ENCODE measurements at regions not wholly inside any gene's neighbourhood (a gene's known extent, or its start where the extent isn't known, plus 50 kb on each side); places are given as distances from the start of the nearest gene placed in this dataset.

DNA sequence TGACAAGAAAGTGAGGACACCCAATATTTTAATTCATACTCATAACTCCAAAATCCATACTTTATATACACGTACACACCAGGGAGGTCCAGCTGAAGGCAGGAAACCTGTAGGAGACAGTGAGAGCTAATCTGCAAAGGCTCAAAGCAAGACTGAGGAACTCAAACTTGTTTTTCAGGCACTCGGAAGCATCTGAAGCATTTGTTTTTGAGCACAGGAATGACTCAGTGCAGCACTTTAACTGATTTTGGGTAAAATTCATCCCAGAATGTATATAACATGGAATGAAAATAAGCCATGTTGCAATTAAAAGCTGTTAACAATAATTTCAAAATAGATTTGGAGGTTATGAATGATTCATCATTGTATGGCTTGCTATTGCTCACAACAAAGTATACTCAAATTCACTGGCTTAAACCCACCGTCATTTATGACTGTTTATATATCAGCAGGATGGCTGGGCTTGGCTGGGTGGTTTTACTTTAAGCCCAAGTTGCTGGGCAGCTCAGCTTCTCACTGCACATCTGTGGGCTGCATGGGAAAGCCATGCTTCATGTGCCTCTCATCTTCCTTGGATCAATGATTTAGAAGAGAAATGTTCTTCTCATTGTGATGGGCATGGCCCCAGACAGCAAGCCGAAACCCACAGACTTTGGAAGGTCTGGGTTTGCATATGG lies 177.0 kb downstream of the RFC3 start:
- in situ Hi-C loops (cut with HindIII; ENCODE audit: low pct_ligation_motif_present, low pct_unique_long_range_greater_than_20kb, low sequenced_read_pairs): no loop called here
- DNase-seq: no peak

DNA sequence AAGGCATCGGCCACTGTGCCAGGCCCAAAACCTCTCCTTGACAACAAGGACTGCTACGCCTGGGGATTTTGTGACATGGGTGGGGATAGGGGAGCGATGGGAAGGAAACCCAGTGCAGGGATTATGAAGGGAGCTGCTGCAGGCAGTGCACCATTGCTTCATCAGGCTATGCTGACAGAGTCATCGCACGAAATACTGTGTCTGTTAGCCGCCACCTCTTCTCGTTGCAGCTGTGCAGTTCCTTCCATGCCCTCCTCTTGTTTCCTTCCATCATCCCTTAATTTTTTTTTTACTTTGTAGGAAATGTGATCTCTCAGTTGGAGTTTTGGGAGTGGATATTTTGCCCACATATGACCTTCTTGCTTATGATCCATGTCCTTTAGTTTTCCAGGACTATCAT lies 178.7 kb downstream of the RFC3 start:
- in situ Hi-C loops (cut with HindIII; ENCODE audit: low pct_ligation_motif_present, low pct_unique_long_range_greater_than_20kb, low sequenced_read_pairs): no loop called here
- no peak for DNase-seq

DNA sequence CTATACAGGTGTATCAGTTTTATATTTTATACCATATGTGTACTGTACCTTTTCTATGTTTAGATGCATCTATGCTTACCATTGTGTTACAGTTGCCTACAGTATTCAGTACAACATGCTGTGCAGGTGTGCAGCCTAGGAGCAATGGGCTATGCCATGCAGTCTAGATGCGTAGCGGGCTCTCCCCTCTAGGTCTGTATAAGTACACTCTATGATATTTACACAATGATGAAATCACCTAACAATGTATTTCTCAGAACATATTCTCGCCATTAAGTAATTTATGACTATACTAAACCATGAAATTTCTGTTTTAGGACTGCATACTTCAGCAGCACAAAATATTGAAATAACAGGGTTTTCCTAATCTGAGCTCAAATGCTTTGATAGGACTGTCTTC lies 179.6 kb downstream of the RFC3 start:
- in situ Hi-C loops (cut with HindIII; ENCODE audit: low pct_ligation_motif_present, low pct_unique_long_range_greater_than_20kb, low sequenced_read_pairs): no loop called here
- no peak for DNase-seq

DNA sequence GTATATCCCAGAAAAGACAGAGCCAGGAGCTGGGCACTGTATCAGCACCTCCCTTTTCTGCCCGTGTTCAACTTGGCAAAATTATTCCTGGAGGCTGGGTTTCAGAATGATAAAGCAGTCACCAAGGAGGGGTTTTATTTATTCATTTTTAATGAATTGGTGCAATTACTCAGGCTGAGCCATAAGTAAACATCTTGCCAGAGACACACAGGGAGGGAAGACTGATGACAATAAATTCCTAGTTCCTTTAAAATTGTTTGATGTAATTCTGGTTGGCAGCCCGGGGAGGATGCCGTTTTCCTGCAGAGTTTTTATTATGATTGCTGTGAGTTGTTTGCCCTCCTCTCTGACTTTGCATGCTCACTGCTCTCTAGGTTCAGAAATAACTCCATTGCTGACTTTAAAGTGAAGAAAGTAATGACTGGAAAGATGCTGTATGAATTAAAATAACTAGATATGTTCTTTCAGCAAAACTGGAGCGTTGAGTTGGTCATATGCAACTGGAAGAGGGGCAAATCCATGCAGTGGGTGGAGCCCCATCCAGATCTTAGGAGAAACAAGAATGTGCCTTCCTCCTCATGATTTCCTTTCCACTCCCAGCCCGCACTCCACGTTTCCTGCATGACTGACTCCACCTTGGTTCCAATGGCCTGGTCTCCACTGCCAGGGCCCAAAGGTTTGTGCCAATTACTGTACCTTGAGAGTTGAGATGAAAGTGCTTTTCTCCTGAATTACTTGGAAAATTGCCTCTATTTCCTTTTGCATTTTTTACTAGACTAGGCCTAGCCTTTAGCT lies 182.1 kb downstream of the RFC3 start:
- DNase-seq: no peak
- in situ Hi-C loops (cut with HindIII; ENCODE audit: low pct_ligation_motif_present, low pct_unique_long_range_greater_than_20kb, low sequenced_read_pairs): no loop called here

DNA sequence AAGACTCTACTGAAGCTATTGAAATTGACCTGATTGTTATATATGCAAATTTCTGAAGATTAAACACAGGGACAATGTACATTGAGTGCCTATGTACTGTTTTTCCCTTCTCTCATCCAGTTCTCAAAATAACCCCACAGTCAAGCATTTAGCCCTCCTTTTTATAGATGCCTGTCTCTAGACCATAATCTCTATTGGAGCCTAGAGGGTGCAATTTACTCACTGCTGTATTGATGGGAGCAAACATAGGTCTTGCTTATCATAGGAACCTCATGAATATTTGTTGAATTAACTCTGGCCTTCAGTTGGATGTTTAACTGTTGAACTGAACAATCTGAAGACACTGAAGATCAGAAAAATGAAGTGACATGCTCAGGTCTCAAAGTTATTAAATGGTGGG lies 183.0 kb downstream of the RFC3 start:
- no peak for DNase-seq
- in situ Hi-C loops (cut with HindIII; ENCODE audit: low pct_ligation_motif_present, low pct_unique_long_range_greater_than_20kb, low sequenced_read_pairs): no loop called here

DNA sequence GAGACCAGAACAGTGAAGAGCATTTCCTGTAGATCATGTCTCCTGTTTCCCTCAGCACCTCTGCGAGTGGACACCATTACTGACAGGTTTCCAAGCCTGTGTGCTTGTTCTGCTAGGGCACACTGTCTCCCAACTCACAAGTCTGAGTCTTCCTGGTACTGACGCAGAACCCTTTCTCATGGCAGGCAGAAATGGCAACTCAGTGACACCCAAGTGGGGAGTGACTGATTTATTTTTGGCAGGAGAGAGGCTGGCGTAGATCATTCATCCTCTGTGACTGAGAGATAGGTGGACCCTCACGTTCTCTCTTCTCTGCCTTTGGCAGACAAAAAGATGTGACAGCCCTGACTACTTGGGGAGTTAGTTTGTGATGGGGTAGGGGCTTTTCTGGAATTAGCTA lies 183.4 kb downstream of the RFC3 start:
- no peak for DNase-seq
- in situ Hi-C loops (cut with HindIII; ENCODE audit: low pct_ligation_motif_present, low pct_unique_long_range_greater_than_20kb, low sequenced_read_pairs): no loop called here

DNA sequence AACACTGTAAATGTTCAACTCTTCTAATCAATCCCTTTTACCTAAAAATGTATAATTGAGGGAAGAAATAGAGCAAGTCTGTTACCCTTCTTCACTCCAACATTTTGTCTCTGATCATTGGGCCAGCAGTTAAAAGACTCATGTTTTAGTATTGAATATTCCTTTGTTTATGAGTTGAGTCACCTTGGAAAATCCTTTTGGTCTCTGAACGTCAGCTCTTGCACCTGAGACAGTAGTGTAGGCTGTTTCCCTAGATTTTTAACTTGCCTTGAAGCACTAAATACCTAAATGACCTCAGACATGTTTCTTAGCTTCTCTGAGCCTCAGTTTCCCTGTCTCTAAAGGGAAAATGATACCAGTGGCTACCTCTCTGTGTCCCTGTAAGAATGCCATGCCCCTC lies 184.2 kb downstream of the RFC3 start:
- no peak for DNase-seq
- in situ Hi-C loops (cut with HindIII; ENCODE audit: low pct_ligation_motif_present, low pct_unique_long_range_greater_than_20kb, low sequenced_read_pairs): no loop called here

DNA sequence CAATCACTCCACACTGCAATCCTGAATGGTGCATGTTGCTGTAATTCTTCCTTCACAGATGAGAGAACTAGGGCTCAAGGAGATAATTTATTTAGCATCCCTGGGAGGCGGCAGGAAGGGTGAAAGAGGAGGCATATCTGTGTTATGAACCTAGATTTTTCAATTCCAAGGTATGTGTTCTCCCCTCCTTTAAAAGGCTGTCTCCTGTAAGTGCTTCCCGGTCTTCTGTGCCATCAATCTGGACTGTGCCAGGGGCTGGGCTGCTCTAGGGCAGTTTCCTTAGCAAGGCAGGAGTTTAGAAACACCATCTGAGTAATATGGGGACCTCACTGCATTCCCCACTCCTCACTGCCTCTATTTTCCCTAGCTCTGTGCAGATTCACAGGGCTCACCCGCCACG lies 185.0 kb downstream of the RFC3 start:
- in situ Hi-C loops (cut with HindIII; ENCODE audit: low pct_ligation_motif_present, low pct_unique_long_range_greater_than_20kb, low sequenced_read_pairs): no loop called here

DNA sequence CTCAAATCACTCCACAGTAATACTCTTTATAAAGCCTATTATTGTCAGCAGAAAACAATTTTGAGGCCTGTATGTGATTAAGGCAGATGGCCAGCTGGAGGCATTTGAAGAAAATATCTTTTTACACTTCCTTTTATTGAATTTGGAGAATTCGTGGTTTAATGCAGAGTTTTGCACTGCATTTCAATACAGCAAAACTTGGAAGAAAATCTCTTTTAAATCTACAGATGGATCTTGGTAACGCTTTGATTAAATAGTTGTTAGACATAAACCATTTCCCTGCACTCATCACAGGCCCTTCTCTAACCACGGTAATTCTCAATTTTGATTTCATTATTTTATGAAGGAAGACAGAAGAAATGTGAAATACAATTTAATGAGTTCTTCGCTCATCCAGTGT lies 185.7 kb downstream of the RFC3 start:
- no peak for DNase-seq
- in situ Hi-C loops (cut with HindIII; ENCODE audit: low pct_ligation_motif_present, low pct_unique_long_range_greater_than_20kb, low sequenced_read_pairs): no loop called here

More for the DNA sequence above, 185.0 kb downstream of the RFC3 start:
- no peak for DNase-seq

DNA sequence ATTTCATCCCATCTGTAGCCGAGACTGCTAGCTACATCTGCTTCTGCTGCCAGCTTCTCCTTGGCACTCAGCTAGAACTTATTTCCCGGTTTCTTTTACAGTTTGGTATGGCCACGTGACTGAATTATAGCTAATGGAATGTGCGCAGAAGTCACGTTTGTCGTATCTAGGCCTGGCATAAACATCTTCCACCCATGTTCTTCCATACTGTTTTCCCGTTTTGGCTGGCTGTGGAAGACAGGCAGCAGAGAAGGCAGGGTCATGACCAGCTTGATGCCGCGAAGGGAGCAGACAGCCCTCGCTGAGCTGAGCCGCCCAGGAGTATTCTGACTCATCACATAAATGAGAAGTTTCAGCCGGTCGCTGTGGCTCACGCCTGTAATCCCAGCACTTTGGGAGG lies 186.7 kb downstream of the RFC3 start:
- in situ Hi-C loops (cut with HindIII; ENCODE audit: low pct_ligation_motif_present, low pct_unique_long_range_greater_than_20kb, low sequenced_read_pairs): no loop called here
- DNase-seq: no peak

DNA sequence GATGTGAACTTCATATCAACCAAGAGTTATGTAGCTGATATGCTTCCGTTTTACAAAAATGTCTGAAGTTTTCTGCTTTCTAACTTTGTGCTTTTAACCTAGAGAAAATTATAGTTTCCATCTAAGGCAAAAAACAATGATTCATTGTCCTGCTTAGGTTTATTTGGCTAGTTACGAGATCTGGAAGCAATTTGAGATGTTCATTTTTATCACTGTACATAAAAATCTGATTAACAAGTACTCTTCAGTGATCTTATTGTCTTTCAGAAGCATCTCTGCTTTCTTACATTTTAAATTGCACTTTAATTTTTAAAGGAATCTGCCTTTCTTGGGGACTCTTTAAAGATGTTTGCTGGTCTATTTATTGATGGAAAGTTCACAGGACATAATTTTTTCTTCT lies 188.1 kb downstream of the RFC3 start:
- in situ Hi-C loops (cut with HindIII; ENCODE audit: low pct_ligation_motif_present, low pct_unique_long_range_greater_than_20kb, low sequenced_read_pairs): no loop called here
- no peak for DNase-seq

DNA sequence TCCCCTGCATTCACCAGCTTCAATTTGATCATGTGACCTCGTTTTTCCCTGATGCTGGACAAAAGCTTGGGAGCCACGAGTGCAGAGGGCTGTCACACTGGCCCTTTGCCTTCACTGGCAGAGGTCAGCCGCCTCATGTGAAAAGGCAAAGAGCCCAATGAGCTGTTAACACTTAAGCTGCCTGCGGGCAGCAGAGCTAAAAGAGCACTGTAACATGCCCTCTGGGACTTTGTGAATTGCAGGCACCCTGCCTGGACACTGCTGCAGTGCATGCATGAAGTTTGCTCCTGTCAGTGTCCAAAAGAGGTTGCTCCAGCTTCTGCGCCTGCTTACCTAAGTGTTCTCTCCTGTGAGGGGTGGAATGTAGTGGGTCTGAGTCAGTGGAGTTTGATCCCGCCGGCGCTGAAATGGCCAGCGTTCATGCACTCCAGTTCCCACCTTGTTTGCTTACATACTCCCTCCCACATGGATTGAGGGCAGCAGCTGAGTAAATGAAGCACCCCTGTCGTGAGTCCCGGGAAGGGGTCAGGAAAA lies 193.7 kb downstream of the RFC3 start:
- DNase-seq: no peak
- in situ Hi-C loops (cut with HindIII; ENCODE audit: low pct_ligation_motif_present, low pct_unique_long_range_greater_than_20kb, low sequenced_read_pairs): no loop called here

DNA sequence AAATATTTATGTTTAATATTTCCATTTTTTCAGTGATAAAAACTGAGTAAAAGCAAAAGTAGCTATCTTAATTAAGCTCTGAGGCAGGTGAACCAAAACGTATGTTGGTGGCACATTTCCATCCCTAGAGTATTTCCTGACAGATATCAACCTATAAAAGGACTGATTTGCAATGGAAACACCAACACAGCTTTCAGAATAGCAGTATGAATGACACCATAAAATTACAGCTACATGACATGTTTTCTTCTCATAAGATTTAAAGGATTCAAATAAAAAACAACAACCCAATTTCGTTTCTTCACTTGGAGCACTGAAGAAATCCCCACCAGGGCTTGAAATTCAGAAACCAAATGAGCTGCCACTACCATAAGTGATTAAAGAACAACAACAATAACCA lies 194.4 kb downstream of the RFC3 start:
- no peak for DNase-seq
- in situ Hi-C loops (cut with HindIII; ENCODE audit: low pct_ligation_motif_present, low pct_unique_long_range_greater_than_20kb, low sequenced_read_pairs): no loop called here

DNA sequence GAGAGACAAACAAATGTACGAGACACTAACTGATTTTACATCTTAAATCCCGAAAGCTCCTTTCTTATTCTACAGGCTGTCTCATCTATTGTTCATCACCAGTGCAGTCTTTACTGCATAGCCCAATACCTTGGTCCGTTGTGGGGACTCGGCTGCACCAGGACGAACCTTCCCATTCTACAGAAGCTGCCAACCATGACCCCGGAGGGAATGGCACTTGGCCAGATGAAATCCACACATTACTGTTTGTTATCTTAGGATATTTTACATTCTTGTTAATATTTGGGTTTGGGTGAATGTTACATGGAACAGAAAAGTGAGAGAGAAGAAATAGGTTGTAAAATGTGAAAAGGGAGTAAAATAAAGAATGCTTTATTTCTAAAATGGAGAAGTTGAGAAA lies 195.1 kb downstream of the RFC3 start:
- no peak for DNase-seq
- in situ Hi-C loops (cut with HindIII; ENCODE audit: low pct_ligation_motif_present, low pct_unique_long_range_greater_than_20kb, low sequenced_read_pairs): no loop called here

DNA sequence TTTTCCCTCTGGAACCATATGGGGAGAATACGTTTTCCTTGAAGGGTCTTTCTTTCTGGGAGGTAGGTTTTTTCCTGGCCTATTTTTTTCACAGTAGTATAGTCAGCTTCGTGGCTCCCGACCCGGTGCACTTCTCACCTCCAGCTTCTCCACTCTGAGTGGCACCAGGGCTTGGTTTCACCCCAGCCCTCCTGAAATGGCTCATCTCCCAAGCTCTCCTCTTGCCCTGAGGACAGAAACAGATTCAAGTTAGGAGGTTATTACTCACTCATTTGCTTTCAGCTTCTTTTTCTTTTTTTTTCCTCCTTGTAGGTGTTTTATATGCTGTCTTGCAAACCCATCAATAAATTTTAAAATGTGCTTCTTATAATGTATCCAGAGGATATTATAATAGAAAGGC lies 199.3 kb downstream of the RFC3 start:
- no peak for DNase-seq
- in situ Hi-C loops (cut with HindIII; ENCODE audit: low pct_ligation_motif_present, low pct_unique_long_range_greater_than_20kb, low sequenced_read_pairs): no loop called here

DNA sequence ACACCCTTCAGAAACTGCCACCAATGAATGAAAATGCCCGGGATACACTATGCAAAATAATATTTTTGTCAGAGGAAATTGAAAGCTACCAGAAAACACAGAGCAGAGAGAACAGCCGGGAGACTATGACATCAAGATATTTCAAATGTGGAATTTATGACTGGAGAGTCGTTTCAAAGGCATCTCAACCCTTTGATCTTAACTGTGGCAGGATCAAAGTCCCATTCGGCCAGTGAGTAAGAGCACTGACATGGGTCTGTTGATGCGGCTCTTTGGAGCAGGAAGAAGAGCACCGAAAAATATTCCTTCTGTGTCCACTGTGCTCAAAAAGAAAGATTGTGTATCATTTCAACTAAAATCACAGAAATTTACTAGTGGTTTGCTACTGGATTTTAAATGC lies 201.9 kb downstream of the RFC3 start:
- in situ Hi-C loops (cut with HindIII; ENCODE audit: low pct_ligation_motif_present, low pct_unique_long_range_greater_than_20kb, low sequenced_read_pairs): no loop called here
- peak; percentile 2 for DNase-seq

DNA sequence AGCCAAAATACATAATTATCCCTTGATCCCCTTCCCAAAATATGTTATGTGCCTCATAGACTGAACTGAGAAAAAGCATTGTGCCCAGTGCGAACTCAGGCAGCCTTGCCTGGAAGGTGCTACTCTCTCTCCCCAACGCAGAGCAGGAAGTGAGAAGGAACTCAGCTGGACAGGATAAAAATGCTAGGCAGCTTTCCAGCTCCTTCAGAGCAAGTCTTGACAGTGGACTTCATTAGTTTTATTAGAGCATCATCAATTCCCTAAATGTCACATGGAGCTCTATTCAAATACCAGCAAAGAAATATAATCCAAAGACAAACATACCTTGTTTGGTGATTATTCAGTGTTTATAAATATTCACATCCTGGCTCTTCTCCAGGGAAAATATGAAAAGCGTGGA lies 202.4 kb downstream of the RFC3 start:
- in situ Hi-C loops (cut with HindIII; ENCODE audit: low pct_ligation_motif_present, low pct_unique_long_range_greater_than_20kb, low sequenced_read_pairs): no loop called here

DNA sequence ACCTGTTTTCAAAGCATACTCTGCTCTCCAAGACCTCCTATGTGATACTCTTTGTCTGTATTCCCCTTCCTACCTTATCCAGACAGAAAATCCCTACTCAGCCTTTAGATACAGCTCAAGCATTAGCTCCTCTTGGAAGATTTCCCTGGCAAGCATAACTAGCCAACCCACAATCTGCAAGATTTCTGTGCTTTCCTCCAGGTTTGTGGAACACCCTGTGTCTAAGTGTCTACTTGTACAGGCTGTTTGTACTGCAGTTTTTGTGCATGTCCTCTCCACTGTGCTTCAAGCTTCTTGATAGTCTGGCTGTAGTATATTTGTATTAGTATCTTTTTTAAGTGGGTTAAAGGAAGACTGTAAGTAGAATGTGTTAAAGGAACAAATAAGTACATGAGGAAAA lies 203.7 kb downstream of the RFC3 start:
- DNase-seq: no peak
- in situ Hi-C loops (cut with HindIII; ENCODE audit: low pct_ligation_motif_present, low pct_unique_long_range_greater_than_20kb, low sequenced_read_pairs): no loop called here

More for the DNA sequence above, 202.4 kb downstream of the RFC3 start:
- no peak for DNase-seq

DNA sequence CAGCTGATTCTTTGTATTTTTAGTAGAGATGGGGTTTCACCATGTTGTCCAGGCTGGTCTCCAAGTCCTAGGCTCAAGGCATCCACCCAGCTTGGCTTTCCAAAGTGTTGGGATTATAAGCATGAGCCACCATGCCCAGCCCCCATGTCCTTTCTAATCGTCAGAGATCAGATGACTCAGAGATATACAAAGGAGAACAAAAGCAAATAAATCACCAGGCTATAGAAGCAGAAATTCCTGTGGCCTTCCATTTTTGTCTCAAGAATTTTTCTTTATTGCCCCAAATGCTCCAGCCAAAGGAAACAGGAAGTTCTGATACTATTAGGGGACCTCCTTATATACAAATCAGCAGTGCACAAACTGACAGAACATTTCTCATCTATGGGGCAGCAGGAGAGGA lies 207.8 kb downstream of the RFC3 start:
- no peak for DNase-seq
- in situ Hi-C loops (cut with HindIII; ENCODE audit: low pct_ligation_motif_present, low pct_unique_long_range_greater_than_20kb, low sequenced_read_pairs): no loop called here

DNA sequence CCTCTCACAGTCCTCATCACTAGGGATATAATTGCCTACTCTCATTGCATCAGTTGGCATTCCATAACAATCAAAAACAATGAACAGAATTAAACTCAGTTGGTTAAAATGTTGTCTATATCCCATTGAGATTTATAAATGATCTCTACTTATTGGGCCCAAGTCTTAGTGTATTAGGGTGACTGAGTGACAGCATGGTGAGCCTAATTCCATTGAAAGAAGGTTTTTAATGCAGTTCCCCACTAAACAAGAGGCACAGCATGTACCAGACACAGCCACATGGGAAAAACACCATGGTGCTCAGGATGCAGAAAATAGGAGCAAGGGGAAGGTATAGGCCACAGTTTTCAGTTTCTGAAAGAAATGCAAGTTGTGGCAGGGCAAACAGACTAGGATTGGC lies 208.4 kb downstream of the RFC3 start:
- DNase-seq: no peak
- in situ Hi-C loops (cut with HindIII; ENCODE audit: low pct_ligation_motif_present, low pct_unique_long_range_greater_than_20kb, low sequenced_read_pairs): no loop called here
